ENCODE measurements at regions not wholly inside any gene's neighbourhood (a gene's known extent, or its start where the extent isn't known, plus 50 kb on each side); places are given as distances from the start of the nearest gene placed in this dataset.
A peak's percentile ranks its signal among the peaks of the same experiment; 100 is the strongest.

- Histone ChIP-seq H3K27me3 (peaks cover 0 to 10% (median 0%) of the 10 kb centered on the region in 3 donors), H3K4me3 (no peak overlapping the region), H3K4me1 (no peaks in the 10 kb centered on the region), H3K9me3 (peaks cover 0 to 5% (median 0%) of the 10 kb centered on the region in 4 donors), H3K27ac (no peak overlapping the region), H3K36me3 (no peaks in the 10 kb centered on the region)
- intact Hi-C loops (cut with DNase I; ENCODE audit: low total_unique reads), result no loop called here
- DNase-seq, result no peak
- no peak for TF ChIP-seq POLR2AphosphoS5 (IDR thresholded peaks at IDR 0.05)
- no peak for TF ChIP-seq EP300 (IDR thresholded peaks at IDR 0.05)
- no peak for TF ChIP-seq CTCF (IDR thresholded peaks at IDR 0.05)
- no peak for TF ChIP-seq POLR2A (IDR thresholded peaks at IDR 0.05)
- 51 to 59% (median 57%) methylated on average over 2 of the region's 2 CpGs for WGBS, 5 donors
These were observed 451.3 kb downstream of the AJAP1 start for GRCh38 chr1:5105744-5106143.

- H3K9me3 ChIP-seq, result peaks cover 0 to 5% (median under 1%) of the 10 kb centered on the region in 4 donors
- TF ChIP-seq EP300 (IDR thresholded peaks at IDR 0.05) (no peak), POLR2A (IDR thresholded peaks at IDR 0.05) (no peak), CTCF (IDR thresholded peaks at IDR 0.05) (no peak), POLR2AphosphoS5 (IDR thresholded peaks at IDR 0.05) (no peak)
- H3K27me3 ChIP-seq, result no peaks in the 10 kb centered on the region
- WGBS, 5 donors, result 20 to 45% (median 26%) methylated on average over 2 of the region's 2 CpGs
- intact Hi-C loops (cut with DNase I; ENCODE audit: low total_unique reads), result no loop called here
- no peak overlapping the region for H3K27ac ChIP-seq
- H3K4me3 ChIP-seq, result no peak overlapping the region
- H3K36me3 ChIP-seq, result no peaks in the 10 kb centered on the region
- H3K4me1 ChIP-seq, result no peaks in the 10 kb centered on the region
- no peak for DNase-seq
These were observed 445.1 kb downstream of the AJAP1 start for GRCh38 chr1:5099558-5099957.

GRCh38 chr1:5098981-5099385 lies 444.6 kb downstream of the AJAP1 start:
- peak in 1 of 2 donors; percentile 3 for DNase-seq

GRCh38 chr1:5093042-5093441 lies 438.6 kb downstream of the AJAP1 start:
- Histone ChIP-seq H3K9me3 (peaks cover 0 to 32% (median 29%) of the 10 kb centered on the region in 4 donors), H3K4me3 (no peak overlapping the region), H3K4me1 (no peaks in the 10 kb centered on the region), H3K36me3 (no peaks in the 10 kb centered on the region), H3K27me3 (peaks cover 0 to 1% (median 0%) of the 10 kb centered on the region in 3 donors), H3K27ac (no peak overlapping the region)
- no peak for DNase-seq
- intact Hi-C loops (cut with DNase I; ENCODE audit: low total_unique reads), result no loop called here
- TF ChIP-seq POLR2A (IDR thresholded peaks at IDR 0.05) (no peak), POLR2AphosphoS5 (IDR thresholded peaks at IDR 0.05) (no peak), EP300 (IDR thresholded peaks at IDR 0.05) (no peak), CTCF (IDR thresholded peaks at IDR 0.05) (no peak)
- WGBS, 5 donors, result 25 to 43% (median 33%) methylated on average over 1 of the region's 1 CpG

More at GRCh38 chr1:5098981-5099385, 444.6 kb downstream of the AJAP1 start:
- no peak overlapping the region for H3K4me3 ChIP-seq
- TF ChIP-seq POLR2A (IDR thresholded peaks at IDR 0.05) (no peak), POLR2AphosphoS5 (IDR thresholded peaks at IDR 0.05) (no peak), CTCF (IDR thresholded peaks at IDR 0.05) (no peak), EP300 (IDR thresholded peaks at IDR 0.05) (no peak)
- H3K4me1 ChIP-seq, result no peaks in the 10 kb centered on the region
- H3K36me3 ChIP-seq, result no peaks in the 10 kb centered on the region
- 62 to 66% (median 65%) methylated on average over 5 of the region's 5 CpGs for WGBS, 5 donors
- H3K9me3 ChIP-seq, result peaks cover 0 to 8% (median 5%) of the 10 kb centered on the region in 4 donors
- intact Hi-C loops (cut with DNase I; ENCODE audit: low total_unique reads), result no loop called here
- H3K27ac ChIP-seq, result no peak overlapping the region
- H3K27me3 ChIP-seq, result no peaks in the 10 kb centered on the region
